Neural progenitor cell (in vitro differentiated cells): ENCODE measurements at regions not wholly inside any gene's neighbourhood (a gene's known extent, or its start where the extent isn't known, plus 50 kb on each side); places are given as distances from the start of the nearest gene placed in this dataset.

Experiments used
- DNase-seq: peaks from one replicate; pipeline ENCODE4 v3.0.0-alpha.2; 2016; ENCODE audit warnings: low spot score
- H2AFZ ChIP-seq: fragments of 200-600 bp; sonication (generic); replicated peaks from 2 replicates; pipeline ENCODE4 v1.6.1; 2016; ENCODE audit warnings: antibody characterized with exemption
- H3F3A ChIP-seq: fragments of 200-600 bp; sonication (generic); 2 replicates; pipeline ENCODE4 v1.6.1; 2016; ENCODE audit warnings: antibody characterized with exemption, low read depth
- H3K27ac ChIP-seq: fragments of 200-600 bp; sonication (generic); 2 replicates; pipeline ENCODE4 v1.5.1; 2016; ENCODE audit warnings: mild to moderate bottlenecking
- H3K27me3 ChIP-seq: fragments of 200-600 bp; sonication (generic); 2 replicates; pipeline ENCODE4 v1.6.1; 2016; ENCODE audit warnings: mild to moderate bottlenecking, moderate library complexity
- H3K36me3 ChIP-seq: fragments of 200-600 bp; sonication (generic); 2 replicates; pipeline ENCODE4 v1.5.1; 2016
- H3K4me1 ChIP-seq: fragments of 200-600 bp; sonication (generic); 2 replicates; pipeline ENCODE4 v1.6.1; 2016; ENCODE audit warnings: mixed run types
- H3K4me2 ChIP-seq: fragments of 200-600 bp; sonication (generic); 2 replicates; pipeline ENCODE4 v1.6.1; 2016
- H3K4me3 ChIP-seq: fragments of 200-600 bp; sonication (generic); 2 replicates; pipeline ENCODE4 v1.5.1; 2016
- H3K79me2 ChIP-seq: fragments of 200-600 bp; sonication (generic); 2 replicates; pipeline ENCODE4 v1.6.1; 2016; ENCODE audit warnings: low read depth
- H3K9ac ChIP-seq: fragments of 200-600 bp; sonication (generic); 2 replicates; pipeline ENCODE4 v1.6.1; 2016
- H3K9me3 ChIP-seq: fragments of 200-600 bp; sonication (generic); 2 replicates; pipeline ENCODE4 v1.5.1; 2016; ENCODE audit warnings: low read depth
- H4K20me1 ChIP-seq: fragments of 200-600 bp; sonication (generic); 2 replicates; pipeline ENCODE4 v1.6.1; 2016; ENCODE audit warnings: low read depth
- H3K27ac Mint-ChIP-seq: 3 replicates; pipeline ENCODE4 v1.8.0; 2021; ENCODE audit warnings: mixed read lengths
- H3K27me3 Mint-ChIP-seq: 2 replicates; pipeline ENCODE4 v1.8.0; 2022; ENCODE audit warnings: low read depth, mild to moderate bottlenecking, inconsistent platforms, moderate library complexity, mixed read lengths; ENCODE audit not compliant: insufficient read depth
- H3K36me3 Mint-ChIP-seq: 3 replicates; pipeline ENCODE4 v1.8.0; 2021; ENCODE audit warnings: mixed read lengths
- H3K4me1 Mint-ChIP-seq: 3 replicates; pipeline ENCODE4 v1.8.0; 2021; ENCODE audit warnings: mixed read lengths
- H3K4me3 Mint-ChIP-seq: 3 replicates; pipeline ENCODE4 v1.8.0; 2021; ENCODE audit warnings: mild to moderate bottlenecking, moderate library complexity, mixed read lengths
- H3K9me3 Mint-ChIP-seq: 3 replicates; pipeline ENCODE4 v1.8.0; 2020; ENCODE audit warnings: mixed read lengths
- EZH2 ChIP-seq: fragments of 200-600 bp; sonication (generic); IDR thresholded peaks from 2 replicates; pipeline ENCODE4 v1.6.1; 2017; ENCODE audit warnings: antibody characterized with exemption, mild to moderate bottlenecking, moderate library complexity
- EZH2phosphoT487 ChIP-seq: fragments of 200-600 bp; sonication (generic); IDR thresholded peaks from 2 replicates; pipeline ENCODE4 v1.6.1; 2017; ENCODE audit warnings: antibody characterized with exemption
- TF ChIP-seq, protein P1 (sequence below): fragments of 200-600 bp; sonication (generic); IDR thresholded peaks from 2 replicates; pipeline ENCODE4 v1.5.1; 2017; ENCODE audit warnings: antibody characterized with exemption, mild to moderate bottlenecking

DNA sequence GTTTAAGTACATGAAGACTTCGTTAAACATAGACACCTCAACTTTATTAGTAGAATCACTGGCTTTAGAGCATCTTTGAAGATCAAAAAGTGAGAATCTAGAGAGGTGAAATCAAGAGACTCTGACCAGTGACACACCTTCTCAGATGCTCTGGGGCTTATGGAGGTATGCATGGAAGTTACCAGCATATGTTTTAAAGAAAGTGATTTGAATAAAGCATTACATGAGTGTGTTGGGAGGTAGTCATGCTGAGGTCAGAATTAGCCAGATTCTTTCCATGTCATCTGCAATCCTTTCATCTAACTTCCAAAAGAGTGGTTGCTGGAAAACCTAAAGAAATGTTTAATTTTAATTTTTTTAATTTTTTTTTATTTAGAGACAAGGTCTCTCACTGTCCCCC is 658.0 kb upstream of the GOLIM4 start:
- no peak overlapping the region for H3K4me3 ChIP-seq

DNA sequence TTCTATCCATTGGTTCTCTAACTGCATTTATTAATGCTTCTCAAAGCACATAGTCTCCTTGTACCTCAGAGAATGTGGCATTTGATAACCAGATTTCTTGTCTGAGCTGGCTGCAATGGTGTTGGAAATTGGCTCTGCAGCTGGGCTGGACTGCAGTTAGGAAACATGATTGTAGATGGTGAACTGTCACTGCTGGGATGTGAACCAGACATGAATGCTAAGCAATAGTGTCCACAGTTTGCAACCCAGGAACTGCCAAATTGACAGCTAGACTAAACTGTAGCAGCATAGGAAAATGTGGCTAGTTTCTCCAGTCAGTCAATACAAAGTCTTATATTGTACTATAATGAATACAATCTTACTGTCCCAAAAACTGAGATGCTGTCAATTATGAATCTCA is 656.6 kb upstream of the GOLIM4 start:
- Mint-ChIP-seq H3K27me3 (no peaks in the 10 kb centered on the region), H3K9me3 (peaks cover 2% of the 10 kb centered on the region), H3K4me3 (no peak overlapping the region), H3K27ac (no peak overlapping the region), H3K36me3 (no peaks in the 10 kb centered on the region), H3K4me1 (no peaks in the 10 kb centered on the region)
- no peak overlapping the region for H3K4me3 ChIP-seq
- H4K20me1 ChIP-seq, result no peaks in the 10 kb centered on the region
- H3K36me3 ChIP-seq, result no peaks in the 10 kb centered on the region
- no peak overlapping the region for H3K9ac ChIP-seq
- H3K4me1 ChIP-seq, result no peaks in the 10 kb centered on the region
- no peak overlapping the region for H3K4me2 ChIP-seq
- no peak for TF ChIP-seq EZH2phosphoT487
- TF ChIP-seq EZH2, result no peak
- TF ChIP-seq, protein P1, sequence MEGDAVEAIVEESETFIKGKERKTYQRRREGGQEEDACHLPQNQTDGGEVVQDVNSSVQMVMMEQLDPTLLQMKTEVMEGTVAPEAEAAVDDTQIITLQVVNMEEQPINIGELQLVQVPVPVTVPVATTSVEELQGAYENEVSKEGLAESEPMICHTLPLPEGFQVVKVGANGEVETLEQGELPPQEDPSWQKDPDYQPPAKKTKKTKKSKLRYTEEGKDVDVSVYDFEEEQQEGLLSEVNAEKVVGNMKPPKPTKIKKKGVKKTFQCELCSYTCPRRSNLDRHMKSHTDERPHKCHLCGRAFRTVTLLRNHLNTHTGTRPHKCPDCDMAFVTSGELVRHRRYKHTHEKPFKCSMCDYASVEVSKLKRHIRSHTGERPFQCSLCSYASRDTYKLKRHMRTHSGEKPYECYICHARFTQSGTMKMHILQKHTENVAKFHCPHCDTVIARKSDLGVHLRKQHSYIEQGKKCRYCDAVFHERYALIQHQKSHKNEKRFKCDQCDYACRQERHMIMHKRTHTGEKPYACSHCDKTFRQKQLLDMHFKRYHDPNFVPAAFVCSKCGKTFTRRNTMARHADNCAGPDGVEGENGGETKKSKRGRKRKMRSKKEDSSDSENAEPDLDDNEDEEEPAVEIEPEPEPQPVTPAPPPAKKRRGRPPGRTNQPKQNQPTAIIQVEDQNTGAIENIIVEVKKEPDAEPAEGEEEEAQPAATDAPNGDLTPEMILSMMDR, result no peak
- no peaks in the 10 kb centered on the region for H3K27me3 ChIP-seq
- H2AFZ ChIP-seq, result no peak overlapping the region
- no peaks in the 10 kb centered on the region for H3F3A ChIP-seq
- no peak overlapping the region for H3K27ac ChIP-seq
- no peaks in the 10 kb centered on the region for H3K79me2 ChIP-seq
- H3K9me3 ChIP-seq, result no peaks in the 10 kb centered on the region
- DNase-seq, result no peak

More for the DNA sequence above, 658.0 kb upstream of the GOLIM4 start:
- peaks cover 2% of the 10 kb centered on the region for H3K9me3 Mint-ChIP-seq
- no peaks in the 10 kb centered on the region for H3K4me1 ChIP-seq
- H3K4me2 ChIP-seq, result no peak overlapping the region
- H3K36me3 Mint-ChIP-seq, result peaks cover 2% of the 10 kb centered on the region
- H3K4me1 Mint-ChIP-seq, result no peaks in the 10 kb centered on the region
- no peaks in the 10 kb centered on the region for H3K27me3 ChIP-seq
- no peak for DNase-seq
- H2AFZ ChIP-seq, result no peak overlapping the region
- TF ChIP-seq EZH2phosphoT487 (no peak), EZH2 (no peak)
- TF ChIP-seq, protein P1, result no peak
- H3F3A ChIP-seq, result no peaks in the 10 kb centered on the region
- no peak overlapping the region for H3K27ac ChIP-seq
- H3K9me3 ChIP-seq, result no peaks in the 10 kb centered on the region
- H3K79me2 ChIP-seq, result no peaks in the 10 kb centered on the region
- H3K36me3 ChIP-seq, result no peaks in the 10 kb centered on the region
- no peaks in the 10 kb centered on the region for H4K20me1 ChIP-seq
- H3K27ac Mint-ChIP-seq, result no peak overlapping the region
- H3K9ac ChIP-seq, result no peak overlapping the region
- H3K4me3 Mint-ChIP-seq, result no peak overlapping the region
- H3K27me3 Mint-ChIP-seq, result no peaks in the 10 kb centered on the region

DNA sequence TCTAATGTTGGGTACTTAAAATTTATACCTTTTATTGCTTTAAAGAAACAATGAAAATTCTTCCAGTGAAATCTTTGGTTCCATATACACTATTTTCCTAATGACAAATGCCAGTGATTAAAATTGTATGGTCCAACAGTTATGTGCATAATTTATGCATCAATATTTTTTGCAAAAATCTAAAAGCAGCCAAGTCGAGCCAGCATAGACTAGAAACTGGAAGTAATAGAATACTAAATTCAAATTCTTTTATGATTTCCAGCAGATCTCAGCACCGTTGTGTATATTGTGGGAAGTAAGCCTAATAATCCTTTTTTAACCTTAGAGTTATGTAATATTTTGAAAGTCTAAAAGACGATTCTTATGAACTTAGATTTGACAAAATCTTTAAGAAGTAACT is 652.0 kb upstream of the GOLIM4 start:
- Mint-ChIP-seq H3K27me3 (no peaks in the 10 kb centered on the region), H3K4me1 (no peaks in the 10 kb centered on the region), H3K36me3 (peaks cover 3% of the 10 kb centered on the region), H3K4me3 (no peak overlapping the region), H3K9me3 (peaks cover 10% of the 10 kb centered on the region), H3K27ac (no peak overlapping the region)
- Histone ChIP-seq H4K20me1 (no peaks in the 10 kb centered on the region), H2AFZ (no peak overlapping the region), H3K79me2 (no peaks in the 10 kb centered on the region), H3K9ac (no peak overlapping the region), H3K27me3 (no peaks in the 10 kb centered on the region), H3K4me2 (no peak overlapping the region), H3K4me3 (no peak overlapping the region), H3K36me3 (no peaks in the 10 kb centered on the region), H3F3A (no peaks in the 10 kb centered on the region), H3K27ac (no peak overlapping the region), H3K4me1 (no peaks in the 10 kb centered on the region), H3K9me3 (no peaks in the 10 kb centered on the region)
- DNase-seq, result no peak
- TF ChIP-seq, protein P1, result no peak
- no peak for TF ChIP-seq EZH2
- no peak for TF ChIP-seq EZH2phosphoT487
